H9 (cell line): ENCODE measurements at regions not wholly inside any gene's neighbourhood (a gene's known extent, or its start where the extent isn't known, plus 50 kb on each side); places are given as distances from the start of the nearest gene placed in this dataset.

Experiments
- DNase-seq: peaks from one replicate; pipeline ENCODE4 v3.0.0-alpha.2; 2017
- H2AFZ ChIP-seq: one replicate; pipeline ENCODE4 v1.6.1; 2013; ENCODE audit warnings: mild to moderate bottlenecking, low read length, control low read depth, moderate library complexity
- H2AK5ac ChIP-seq: 2 replicates; pipeline ENCODE4 v1.6.1; 2013; ENCODE audit warnings: low read length, control low read depth, mixed read lengths; ENCODE audit not compliant: insufficient read length
- H2BK120ac ChIP-seq: one replicate; pipeline ENCODE4 v1.6.1; 2013; ENCODE audit warnings: low read depth, mild to moderate bottlenecking, low read length, control low read depth, inconsistent platforms; ENCODE audit not compliant: poor library complexity, severe bottlenecking
- H2BK12ac ChIP-seq: 2 replicates; pipeline ENCODE4 v1.6.1; 2013; ENCODE audit warnings: low read length, control low read depth, mixed read lengths, low read depth; ENCODE audit not compliant: insufficient read length
- H2BK15ac ChIP-seq: 2 replicates; pipeline ENCODE4 v1.6.1; 2013; ENCODE audit warnings: low read depth, low read length, control low read depth
- H2BK20ac ChIP-seq: one replicate; pipeline ENCODE4 v1.6.1; 2013; ENCODE audit warnings: low read depth, mild to moderate bottlenecking, low read length, control low read depth, inconsistent platforms; ENCODE audit not compliant: poor library complexity, severe bottlenecking
- H2BK5ac ChIP-seq: 2 replicates; pipeline ENCODE4 v1.6.1; 2013; ENCODE audit warnings: low read length, control low read depth, mixed read lengths; ENCODE audit not compliant: insufficient read length
- H3K14ac ChIP-seq: 2 replicates; pipeline ENCODE4 v1.6.1; 2013; ENCODE audit warnings: low read length, control low read depth; ENCODE audit not compliant: insufficient read depth
- H3K18ac ChIP-seq: 2 replicates; pipeline ENCODE4 v1.6.1; 2013; ENCODE audit warnings: low read depth, mild to moderate bottlenecking, mixed read lengths, low read length, control low read depth; ENCODE audit not compliant: insufficient read length
- H3K23ac ChIP-seq: 2 replicates; pipeline ENCODE4 v1.6.1; 2013; ENCODE audit warnings: low read length, control low read depth, mixed read lengths, low read depth; ENCODE audit not compliant: insufficient read length
- H3K23me2 ChIP-seq: 2 replicates; pipeline ENCODE4 v1.6.1; 2013; ENCODE audit warnings: low read depth, mild to moderate bottlenecking, mixed read lengths, low read length, control low read depth; ENCODE audit not compliant: insufficient read length, poor library complexity, severe bottlenecking
- H3K27ac ChIP-seq: 2 replicates; pipeline ENCODE4 v1.5.1; 2013; ENCODE audit warnings: low read length, control low read depth, mixed read lengths, low read depth; ENCODE audit not compliant: insufficient read length
- H3K27me3 ChIP-seq: 2 replicates; pipeline ENCODE4 v1.6.1; 2013; ENCODE audit warnings: low read length, control low read depth, inconsistent platforms; ENCODE audit not compliant: insufficient read depth
- H3K4ac ChIP-seq: 2 replicates; pipeline ENCODE4 v1.6.1; 2013; ENCODE audit warnings: low read depth, mild to moderate bottlenecking, control low read depth, inconsistent platforms, low read length, moderate library complexity
- H3K4me1 ChIP-seq: 2 replicates; pipeline ENCODE4 v1.6.1; 2013; ENCODE audit warnings: low read length, control low read depth, inconsistent platforms; ENCODE audit not compliant: insufficient read depth
- H3K4me2 ChIP-seq: 2 replicates; pipeline ENCODE4 v1.6.1; 2013; ENCODE audit warnings: low read length, control low read depth, mixed read lengths; ENCODE audit not compliant: insufficient read length, insufficient read depth
- H3K56ac ChIP-seq: 2 replicates; pipeline ENCODE4 v1.6.1; 2013; ENCODE audit warnings: low read depth, mild to moderate bottlenecking, mixed read lengths, low read length, control low read depth; ENCODE audit not compliant: insufficient read length
- H3K79me1 ChIP-seq: 2 replicates; pipeline ENCODE4 v1.6.1; 2013; ENCODE audit warnings: low read depth, mild to moderate bottlenecking, moderate library complexity, low read length, control low read depth, inconsistent platforms; ENCODE audit not compliant: insufficient read depth, poor library complexity, severe bottlenecking
- H3K79me2 ChIP-seq: 2 replicates; pipeline ENCODE4 v1.6.1; 2013; ENCODE audit warnings: low read length, control low read depth, inconsistent platforms; ENCODE audit not compliant: insufficient read depth
- H3K9ac ChIP-seq: 2 replicates; pipeline ENCODE4 v1.6.1; 2013; ENCODE audit warnings: low read length, control low read depth, mixed read lengths; ENCODE audit not compliant: insufficient read length; ENCODE audit errors: extremely low read depth
- H3K9me3 ChIP-seq: one replicate; pipeline ENCODE4 v1.6.1; 2013; ENCODE audit warnings: low read depth, low read length, inconsistent platforms; ENCODE audit not compliant: control insufficient read depth
- H3T11ph ChIP-seq: one replicate; pipeline ENCODE4 v1.6.1; 2013; ENCODE audit warnings: mild to moderate bottlenecking, low read length, control low read depth, inconsistent platforms
- H4K20me1 ChIP-seq: one replicate; pipeline ENCODE4 v1.6.1; 2013; ENCODE audit not compliant: control insufficient read depth, insufficient read length, insufficient read depth
- H4K5ac ChIP-seq: 2 replicates; pipeline ENCODE4 v1.6.1; 2013; ENCODE audit warnings: low read depth, mild to moderate bottlenecking, mixed read lengths, low read length, control low read depth; ENCODE audit not compliant: insufficient read length
- H4K8ac ChIP-seq: replicated peaks from 2 replicates; pipeline ENCODE4 v1.6.1; 2013; ENCODE audit warnings: low read length, control low read depth, mixed read lengths, low read depth; ENCODE audit not compliant: insufficient read length
- H4K91ac ChIP-seq: 2 replicates; pipeline ENCODE4 v1.6.1; 2013; ENCODE audit warnings: low read depth, mild to moderate bottlenecking, moderate library complexity, mixed read lengths, low read length, control low read depth; ENCODE audit not compliant: insufficient read length
- H3K27ac Mint-ChIP-seq, 3 experiments: 2 replicates in 2 of 3; 3 replicates in 1 of 3; pipeline ENCODE4 v1.8.0; 2020 to 2021; ENCODE audit warnings: mixed read lengths in 3 of 3, mild to moderate bottlenecking in 1 of 3, moderate library complexity in 1 of 3
- H3K27me3 Mint-ChIP-seq: 2 replicates; pipeline ENCODE4 v1.8.0; 2021; ENCODE audit warnings: low read depth, mild to moderate bottlenecking, moderate library complexity, mixed read lengths
- H3K36me3 Mint-ChIP-seq, 3 experiments: 2 replicates in 2 of 3; 3 replicates in 1 of 3; pipeline ENCODE4 v1.8.0; 2020 to 2021; ENCODE audit warnings: low read depth in 3 of 3, mixed read lengths in 3 of 3; ENCODE audit not compliant: insufficient read depth in 1 of 3
- H3K4me1 Mint-ChIP-seq, 2 experiments: 2 replicates each; pipeline ENCODE4 v1.8.0; 2020; ENCODE audit warnings: mixed read lengths in 2 of 2
- H3K4me3 Mint-ChIP-seq, 2 experiments: 2 replicates in 1 of 2; 3 replicates in 1 of 2; pipeline ENCODE4 v1.8.0; 2020 to 2021; ENCODE audit warnings: mild to moderate bottlenecking in 2 of 2, mixed read lengths in 2 of 2, moderate library complexity in 1 of 2
- H3K9me3 Mint-ChIP-seq, 2 experiments: 2 replicates in 1 of 2; 3 replicates in 1 of 2; pipeline ENCODE4 v1.8.0; 2020; ENCODE audit warnings: mild to moderate bottlenecking in 2 of 2, mixed read lengths in 2 of 2, moderate library complexity in 1 of 2
- WGBS: extraction: QIAGEN DNeasy Blood & Tissue Kit; methylation state at CpG from one replicate; pipeline ENCODE4 v1.1.7; 2013; ENCODE audit warnings: missing lambda C conversion rate, low lambda C conversion rate, mixed read lengths; ENCODE audit not compliant: insufficient read length; ENCODE audit errors: extremely low coverage; 5-methylcytosine and 5-hydroxymethylcytosine counted together
- TF ChIP-seq, protein P1 (sequence below): fragments of 200-600 bp; sonication (generic); conservative IDR thresholded peaks from 3 replicates; pipeline ENCODE4 v1.8.0; 2021; ENCODE audit warnings: antibody characterized with exemption, mild to moderate bottlenecking

GRCh38 chr2:83923531-83923930, 535.5 kb downstream of the SUCLG1 start:
- no peaks in the 10 kb centered on the region for H3K27me3 ChIP-seq
- Mint-ChIP-seq H3K36me3 (peaks cover 0 to 9% (median 7%) of the 10 kb centered on the region in 3 experiments; a peak in 2 of 7 replicates), H3K4me3 (no peak overlapping the region), H3K27ac (no peak overlapping the region), H3K27me3 (no peaks in the 10 kb centered on the region), H3K9me3 (peaks cover 7 to 8% of the 10 kb centered on the region in 2 experiments), H3K4me1 (no peaks in the 10 kb centered on the region)
- no peaks in the 10 kb centered on the region for H3K4me1 ChIP-seq
- no CpG with 5 or more reads among the region's 2 CpGs for WGBS
- DNase-seq: no peak
- no peak overlapping the region for H3K27ac ChIP-seq
- no peak overlapping the region for H3K14ac ChIP-seq
- no peak overlapping the region for H2BK15ac ChIP-seq
- H4K5ac ChIP-seq: no peak overlapping the region
- no peak overlapping the region for H3K9ac ChIP-seq
- no peak overlapping the region for H3K23ac ChIP-seq
- H3K18ac ChIP-seq: no peak overlapping the region
- no peaks in the 10 kb centered on the region for H3K79me2 ChIP-seq
- H4K91ac ChIP-seq: no peak overlapping the region
- H3K56ac ChIP-seq: no peak overlapping the region
- no peak overlapping the region for H4K8ac ChIP-seq
- H3K4me2 ChIP-seq: no peak overlapping the region
- no peaks in the 10 kb centered on the region for H4K20me1 ChIP-seq
- no peak overlapping the region for H3T11ph ChIP-seq
- no peak overlapping the region for H2AFZ ChIP-seq
- no peaks in the 10 kb centered on the region for H3K79me1 ChIP-seq
- no peak overlapping the region for H2BK120ac ChIP-seq
- no peak overlapping the region for H2AK5ac ChIP-seq
- H3K23me2 ChIP-seq: no peaks in the 10 kb centered on the region
- H3K9me3 ChIP-seq: no peaks in the 10 kb centered on the region
- H2BK20ac ChIP-seq: no peak overlapping the region
- H3K4ac ChIP-seq: no peak overlapping the region
- H2BK12ac ChIP-seq: no peak overlapping the region
- TF ChIP-seq, protein P1, sequence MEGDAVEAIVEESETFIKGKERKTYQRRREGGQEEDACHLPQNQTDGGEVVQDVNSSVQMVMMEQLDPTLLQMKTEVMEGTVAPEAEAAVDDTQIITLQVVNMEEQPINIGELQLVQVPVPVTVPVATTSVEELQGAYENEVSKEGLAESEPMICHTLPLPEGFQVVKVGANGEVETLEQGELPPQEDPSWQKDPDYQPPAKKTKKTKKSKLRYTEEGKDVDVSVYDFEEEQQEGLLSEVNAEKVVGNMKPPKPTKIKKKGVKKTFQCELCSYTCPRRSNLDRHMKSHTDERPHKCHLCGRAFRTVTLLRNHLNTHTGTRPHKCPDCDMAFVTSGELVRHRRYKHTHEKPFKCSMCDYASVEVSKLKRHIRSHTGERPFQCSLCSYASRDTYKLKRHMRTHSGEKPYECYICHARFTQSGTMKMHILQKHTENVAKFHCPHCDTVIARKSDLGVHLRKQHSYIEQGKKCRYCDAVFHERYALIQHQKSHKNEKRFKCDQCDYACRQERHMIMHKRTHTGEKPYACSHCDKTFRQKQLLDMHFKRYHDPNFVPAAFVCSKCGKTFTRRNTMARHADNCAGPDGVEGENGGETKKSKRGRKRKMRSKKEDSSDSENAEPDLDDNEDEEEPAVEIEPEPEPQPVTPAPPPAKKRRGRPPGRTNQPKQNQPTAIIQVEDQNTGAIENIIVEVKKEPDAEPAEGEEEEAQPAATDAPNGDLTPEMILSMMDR: no peak
- H2BK5ac ChIP-seq: no peak overlapping the region
